ENCODE measurements at regions not wholly inside any gene's neighbourhood (a gene's known extent, or its start where the extent isn't known, plus 50 kb on each side); places are given as distances from the start of the nearest gene placed in this dataset.
"Not testable (repeated sequence)": the region's sequence is repeated elsewhere in the genome, so short reads cannot be mapped to it uniquely, and the experiment has no call there.

DNA sequence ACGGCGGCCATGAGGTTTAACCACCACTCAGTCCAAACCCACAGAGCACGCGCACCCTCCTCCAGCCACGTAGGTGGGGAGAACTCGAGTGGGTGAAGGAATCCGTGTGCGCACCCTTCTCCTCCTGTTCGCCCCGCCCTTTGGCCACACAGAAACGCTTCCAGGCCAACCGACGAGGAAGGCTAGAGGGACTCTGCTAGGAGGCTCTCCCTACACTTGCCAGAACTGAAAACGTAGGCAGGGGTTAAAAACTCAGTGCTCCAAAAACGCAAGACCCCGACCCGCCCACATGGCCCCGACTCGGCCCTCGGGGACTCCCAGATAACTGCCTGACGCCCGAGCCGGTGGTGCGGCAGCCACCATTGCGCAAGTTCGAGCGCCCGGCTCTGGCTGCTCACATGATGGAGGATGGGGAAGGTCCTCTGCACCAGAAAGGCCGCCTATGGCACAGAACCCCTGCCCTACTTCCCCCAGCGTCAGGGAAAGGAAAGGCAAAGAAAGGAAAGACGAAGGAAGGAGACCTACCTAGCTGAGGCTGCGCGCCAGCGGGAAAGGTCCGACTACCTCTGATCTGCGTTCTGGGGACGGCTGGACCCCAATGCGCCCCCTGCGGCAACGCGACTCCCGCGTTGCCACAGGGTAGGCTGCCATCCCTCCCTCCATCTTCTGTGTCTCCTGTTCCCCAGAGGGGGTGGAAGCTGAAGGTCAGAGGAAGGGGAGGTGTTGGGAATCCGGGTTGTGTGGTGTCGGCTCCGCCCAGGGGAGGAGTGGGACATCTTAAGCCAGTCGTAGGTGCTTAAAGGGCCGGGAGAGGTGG lies 201.9 kb upstream of the AGTR2 start:
- Mint-ChIP-seq H3K27ac (ENCODE audit: unreplicated experiment) (peak overlapping the region; percentile 66), H3K36me3 (ENCODE audit: unreplicated experiment) (no peaks in the 10 kb centered on the region), H3K9me3 (ENCODE audit: unreplicated experiment) (peaks cover 2% of the 10 kb centered on the region), H3K27me3 (ENCODE audit: unreplicated experiment) (no peaks in the 10 kb centered on the region), H3K4me1 (ENCODE audit: low read depth, unreplicated experiment) (peaks cover 8% of the 10 kb centered on the region), H3K4me3 (ENCODE audit: unreplicated experiment) (peak overlapping the region; percentile 90)
- DNase-seq = peak; percentile 55
- TF ChIP-seq, protein P1, sequence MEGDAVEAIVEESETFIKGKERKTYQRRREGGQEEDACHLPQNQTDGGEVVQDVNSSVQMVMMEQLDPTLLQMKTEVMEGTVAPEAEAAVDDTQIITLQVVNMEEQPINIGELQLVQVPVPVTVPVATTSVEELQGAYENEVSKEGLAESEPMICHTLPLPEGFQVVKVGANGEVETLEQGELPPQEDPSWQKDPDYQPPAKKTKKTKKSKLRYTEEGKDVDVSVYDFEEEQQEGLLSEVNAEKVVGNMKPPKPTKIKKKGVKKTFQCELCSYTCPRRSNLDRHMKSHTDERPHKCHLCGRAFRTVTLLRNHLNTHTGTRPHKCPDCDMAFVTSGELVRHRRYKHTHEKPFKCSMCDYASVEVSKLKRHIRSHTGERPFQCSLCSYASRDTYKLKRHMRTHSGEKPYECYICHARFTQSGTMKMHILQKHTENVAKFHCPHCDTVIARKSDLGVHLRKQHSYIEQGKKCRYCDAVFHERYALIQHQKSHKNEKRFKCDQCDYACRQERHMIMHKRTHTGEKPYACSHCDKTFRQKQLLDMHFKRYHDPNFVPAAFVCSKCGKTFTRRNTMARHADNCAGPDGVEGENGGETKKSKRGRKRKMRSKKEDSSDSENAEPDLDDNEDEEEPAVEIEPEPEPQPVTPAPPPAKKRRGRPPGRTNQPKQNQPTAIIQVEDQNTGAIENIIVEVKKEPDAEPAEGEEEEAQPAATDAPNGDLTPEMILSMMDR (IDR thresholded peaks at IDR 0.05; ENCODE audit: partially characterized antibody, unreplicated experiment) = no peak

DNA sequence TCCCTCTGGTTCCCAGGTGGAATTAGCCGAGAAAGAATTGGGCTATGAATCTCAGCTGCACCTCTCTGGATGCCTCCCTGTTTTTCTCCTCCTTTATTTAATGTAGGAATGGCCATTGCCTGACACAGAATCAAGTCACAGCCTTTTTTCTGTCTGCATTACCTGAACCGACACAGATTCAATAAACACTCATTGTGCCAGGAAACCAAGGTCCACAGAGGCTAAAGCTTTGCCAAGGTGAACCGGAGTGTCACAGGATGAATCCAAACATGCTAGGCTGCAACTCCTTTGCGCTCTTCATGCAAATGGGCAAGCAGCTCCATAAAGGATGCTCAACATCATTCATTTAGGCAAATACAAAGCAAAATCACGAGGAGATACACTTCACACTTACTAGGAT lies 199.8 kb upstream of the AGTR2 start:
- Mint-ChIP-seq H3K4me3 (ENCODE audit: unreplicated experiment) (no peak overlapping the region), H3K27ac (ENCODE audit: unreplicated experiment) (no peak overlapping the region), H3K36me3 (ENCODE audit: unreplicated experiment) (no peaks in the 10 kb centered on the region), H3K27me3 (ENCODE audit: unreplicated experiment) (no peaks in the 10 kb centered on the region), H3K4me1 (ENCODE audit: low read depth, unreplicated experiment) (peaks cover 7% of the 10 kb centered on the region), H3K9me3 (ENCODE audit: unreplicated experiment) (peaks cover 2% of the 10 kb centered on the region)
- no peak for DNase-seq
- TF ChIP-seq, protein P1 (IDR thresholded peaks at IDR 0.05; ENCODE audit: partially characterized antibody, unreplicated experiment) = no peak

DNA sequence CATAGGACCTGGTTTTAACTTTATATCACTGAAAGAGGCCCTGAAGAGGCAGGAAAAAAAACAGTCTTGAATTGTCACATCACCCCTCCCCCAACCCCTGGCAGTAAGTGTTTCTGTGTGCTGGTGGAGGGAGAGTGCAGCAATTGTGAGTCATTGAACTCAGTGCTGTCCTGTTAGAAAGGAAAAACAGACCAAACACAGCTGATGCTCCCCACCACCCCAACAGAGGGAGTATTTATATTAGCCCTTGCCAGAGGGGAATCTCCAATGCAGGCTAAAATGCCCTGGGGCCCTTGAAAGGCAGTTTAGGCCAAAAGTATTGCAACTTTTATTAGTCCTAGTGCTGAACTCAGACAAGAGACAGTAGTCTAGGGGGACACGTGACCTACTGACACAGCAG lies 197.8 kb upstream of the AGTR2 start:
- Mint-ChIP-seq H3K9me3 (ENCODE audit: unreplicated experiment) (no peaks in the 10 kb centered on the region), H3K4me1 (ENCODE audit: low read depth, unreplicated experiment) (peaks cover 1% of the 10 kb centered on the region), H3K36me3 (ENCODE audit: unreplicated experiment) (no peaks in the 10 kb centered on the region), H3K27ac (ENCODE audit: unreplicated experiment) (no peak overlapping the region), H3K27me3 (ENCODE audit: unreplicated experiment) (no peaks in the 10 kb centered on the region), H3K4me3 (ENCODE audit: unreplicated experiment) (no peak overlapping the region)
- TF ChIP-seq, protein P1 (IDR thresholded peaks at IDR 0.05; ENCODE audit: partially characterized antibody, unreplicated experiment) = no peak
- DNase-seq = no peak

DNA sequence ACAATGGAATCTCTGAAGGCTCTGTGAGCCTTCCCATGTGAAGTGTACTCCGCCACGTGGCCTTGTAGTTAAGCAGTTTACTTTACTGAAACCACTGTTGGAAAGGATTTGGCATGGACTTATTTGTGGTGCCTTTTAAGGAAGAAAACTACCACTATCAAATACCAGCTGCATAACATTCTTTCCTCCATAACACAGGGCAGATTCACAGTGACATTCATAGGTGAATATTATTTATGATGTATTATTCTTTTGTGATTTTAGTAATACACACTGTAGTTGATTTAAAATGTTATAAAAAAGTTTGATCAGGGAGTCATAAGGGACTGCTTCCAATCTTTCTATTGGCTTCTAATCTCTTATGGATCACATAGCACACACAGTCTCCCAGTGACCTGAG lies 192.5 kb upstream of the AGTR2 start:
- Mint-ChIP-seq H3K4me3 (ENCODE audit: unreplicated experiment) (no peak overlapping the region), H3K36me3 (ENCODE audit: unreplicated experiment) (no peaks in the 10 kb centered on the region), H3K9me3 (ENCODE audit: unreplicated experiment) (no peaks in the 10 kb centered on the region), H3K27ac (ENCODE audit: unreplicated experiment) (no peak overlapping the region), H3K27me3 (ENCODE audit: unreplicated experiment) (no peaks in the 10 kb centered on the region), H3K4me1 (ENCODE audit: low read depth, unreplicated experiment) (no peaks in the 10 kb centered on the region)
- DNase-seq = no peak
- TF ChIP-seq, protein P1 (IDR thresholded peaks at IDR 0.05; ENCODE audit: partially characterized antibody, unreplicated experiment) = no peak

DNA sequence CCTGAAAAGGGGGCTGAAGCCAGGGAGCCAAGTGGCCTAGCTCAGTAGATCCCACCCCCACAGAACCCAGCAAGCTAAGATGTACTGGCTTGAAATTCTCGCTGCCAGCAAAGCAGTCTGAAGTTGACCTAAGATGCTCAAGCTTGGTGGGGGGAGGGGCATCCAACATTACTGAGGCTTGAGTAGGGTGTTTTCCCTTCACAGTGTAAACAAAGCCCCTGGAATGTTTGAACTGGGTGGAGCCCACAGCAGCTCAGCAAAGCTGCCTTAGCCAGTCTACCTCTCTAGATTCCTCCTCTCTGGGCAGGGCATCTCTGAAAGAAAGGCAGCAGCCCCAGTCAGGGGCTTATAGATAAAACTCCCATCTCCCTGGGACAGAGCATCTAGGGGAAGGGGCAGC lies 187.4 kb upstream of the AGTR2 start:
- not testable (repeated sequence) for H3K9me3 Mint-ChIP-seq (ENCODE audit: unreplicated experiment); DNase-seq; H3K27me3 Mint-ChIP-seq (ENCODE audit: unreplicated experiment); H3K4me1 Mint-ChIP-seq (ENCODE audit: low read depth, unreplicated experiment); H3K27ac Mint-ChIP-seq (ENCODE audit: unreplicated experiment); H3K36me3 Mint-ChIP-seq (ENCODE audit: unreplicated experiment); H3K4me3 Mint-ChIP-seq (ENCODE audit: unreplicated experiment)

DNA sequence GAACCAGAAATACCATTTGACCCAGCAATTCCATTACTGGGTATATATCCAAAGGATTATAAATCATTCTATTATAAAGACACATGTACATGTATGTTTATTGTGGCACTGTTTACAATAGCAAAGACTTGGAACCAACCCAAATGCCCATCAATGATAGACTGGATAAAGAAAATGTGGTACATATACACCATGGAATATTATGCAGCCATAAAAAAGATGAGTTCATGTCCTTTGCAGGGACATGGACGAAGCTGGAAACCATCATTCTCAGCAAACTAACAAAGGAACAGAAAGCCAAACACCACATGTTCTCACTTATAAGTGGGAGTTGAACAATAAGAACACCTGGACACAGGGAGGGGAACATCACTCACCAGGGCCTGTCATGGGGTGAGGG lies 183.1 kb upstream of the AGTR2 start:
- H3K36me3 Mint-ChIP-seq (ENCODE audit: unreplicated experiment); H3K27ac Mint-ChIP-seq (ENCODE audit: unreplicated experiment); H3K4me3 Mint-ChIP-seq (ENCODE audit: unreplicated experiment); H3K27me3 Mint-ChIP-seq (ENCODE audit: unreplicated experiment); DNase-seq; H3K4me1 Mint-ChIP-seq (ENCODE audit: low read depth, unreplicated experiment); H3K9me3 Mint-ChIP-seq (ENCODE audit: unreplicated experiment): not testable (repeated sequence)

Measured in glutamatergic neuron (in vitro differentiated cells).